Endothelial cell of umbilical vein (primary cell): ENCODE measurements at regions not wholly inside any gene's neighbourhood (a gene's known extent, or its start where the extent isn't known, plus 50 kb on each side); places are given as distances from the start of the nearest gene placed in this dataset.

ENCODE experiments used
- BruUV-seq: library from RNA; stranded (reverse); fragments of 400-500 nt; replicated peaks from 2 replicates; lab custom pipeline; 2021; lab: Mats Ljungman, UMichigan
- CTCF ChIA-PET: fragments of 300-600, 350-600 bp; sonication (Branson Sonifier 250); formaldehyde crosslinking; loops from one replicate; lab custom pipeline; 2021; ENCODE audit warnings: antibody characterized with exemption, inconsistent platforms; lab: Charles Lee
- POLR2A ChIA-PET: fragments of 300-600, 350-600 bp; sonication (Branson Sonifier 250); formaldehyde crosslinking; loops from one replicate; lab custom pipeline; 2021; ENCODE audit warnings: antibody characterized with exemption, inconsistent platforms; lab: Charles Lee
- DNase-seq: peaks from one replicate; pipeline ENCODE4 v3.0.0-alpha.2; 2011; ENCODE audit warnings: low read depth, low spot score
- FAIRE-seq: peaks from 2 replicates; lab custom pipeline; 2011; peaks lifted over from hg19 to GRCh38; lab: Jason Lieb, UNC
- H2AFZ ChIP-seq: 2 replicates; pipeline ENCODE4 v1.6.0; 2012; ENCODE audit warnings: low read depth, low read length, control low read depth, inconsistent platforms
- H3K27ac ChIP-seq: 2 replicates; pipeline ENCODE4 v1.5.1; 2011; ENCODE audit warnings: low read depth, mild to moderate bottlenecking, control low read depth, low read length, moderate library complexity; ENCODE audit not compliant: insufficient read depth
- H3K27me3 ChIP-seq, 2 experiments: 2 replicates each; pipeline versions ENCODE4 v1.6.0 to v1.6.1; 2011; ENCODE audit warnings: low read length in 2 of 2, mixed read lengths in 1 of 2; ENCODE audit not compliant: control insufficient read depth in 2 of 2, insufficient read depth in 2 of 2
- H3K36me3 ChIP-seq, 2 experiments: 2 replicates in 1 of 2; 3 replicates in 1 of 2; pipeline ENCODE4 v1.5.1; 2011; ENCODE audit warnings: low read length in 2 of 2, mild to moderate bottlenecking in 1 of 2, moderate library complexity in 1 of 2; ENCODE audit not compliant: control insufficient read depth in 2 of 2, insufficient read depth in 2 of 2; ENCODE audit errors: extremely low read depth in 1 of 2
- H3K4me1 ChIP-seq: 3 replicates; pipeline ENCODE4 v1.5.1; 2011; ENCODE audit warnings: mild to moderate bottlenecking, low read length; ENCODE audit not compliant: control insufficient read depth, insufficient read depth; ENCODE audit errors: extremely low read depth
- H3K4me2 ChIP-seq: 2 replicates; pipeline ENCODE4 v1.6.1; 2011; ENCODE audit warnings: low read length, control low read depth, mixed read lengths; ENCODE audit not compliant: insufficient read depth
- H3K4me3 ChIP-seq, 3 experiments: fragments of 200-600 bp in 1 of 3; sonication (generic), shearing (Covaris generic) in 1 of 3; replicated peaks in 1 of 3; 2 replicates each; pipeline ENCODE4 v1.5.1; 2011 to 2016; ENCODE audit warnings: control low read depth in 3 of 3, low read length in 3 of 3, mild to moderate bottlenecking in 2 of 3, inconsistent platforms in 1 of 3, low read depth in 1 of 3, moderate library complexity in 1 of 3; ENCODE audit not compliant: insufficient read depth in 1 of 3
- H3K79me2 ChIP-seq: 2 replicates; pipeline ENCODE4 v1.6.0; 2012; ENCODE audit warnings: low read length, inconsistent platforms; ENCODE audit not compliant: control insufficient read depth, insufficient read depth
- H3K9ac ChIP-seq: replicated peaks from 2 replicates; pipeline ENCODE3; 2011; ENCODE audit warnings: low read length, control low read depth; ENCODE audit not compliant: insufficient read depth; ENCODE audit errors: extremely low read depth
- H3K9me1 ChIP-seq: replicated peaks from 3 replicates; pipeline ENCODE4 v1.6.0; 2011; ENCODE audit warnings: mild to moderate bottlenecking, low read length; ENCODE audit not compliant: control insufficient read depth, insufficient read depth; ENCODE audit errors: extremely low read depth
- H3K9me3 ChIP-seq: replicated peaks from 2 replicates; pipeline ENCODE4 v1.5.1; 2012; ENCODE audit warnings: low read length, inconsistent platforms; ENCODE audit not compliant: control insufficient read depth, insufficient read depth
- H4K20me1 ChIP-seq: replicated peaks from 2 replicates; pipeline ENCODE3; 2011; ENCODE audit warnings: mild to moderate bottlenecking, low read length; ENCODE audit not compliant: control insufficient read depth, insufficient read depth; ENCODE audit errors: extremely low read depth
- CTCF ChIP-seq, 2 donors: IDR thresholded peaks; 1 replicate in 1 of 2; 2 replicates in 1 of 2; pipeline ENCODE4 v1.5.1; 2011; ENCODE audit warnings: low read length in 2 of 2, mild to moderate bottlenecking in 2 of 2, moderate library complexity in 2 of 2, control low read depth in 1 of 2, inconsistent platforms in 1 of 2, low read depth in 1 of 2; ENCODE audit not compliant: insufficient read depth in 1 of 2; ENCODE audit errors: extremely low read depth in 1 of 2
- EZH2 ChIP-seq: IDR thresholded peaks from 2 replicates; pipeline ENCODE4 v1.6.1; 2012; ENCODE audit warnings: borderline replicate concordance, low read depth, mild to moderate bottlenecking, moderate library complexity, low read length, inconsistent platforms; ENCODE audit not compliant: severe bottlenecking
- FOS ChIP-seq: IDR thresholded peaks from 2 replicates; pipeline ENCODE4 v1.6.1; 2011; ENCODE audit warnings: mild to moderate bottlenecking, low read length, moderate library complexity, borderline replicate concordance; ENCODE audit not compliant: insufficient read depth
- GATA2 ChIP-seq: IDR thresholded peaks from 2 replicates; pipeline ENCODE4 v1.7.0; 2011; ENCODE audit warnings: low read depth, mild to moderate bottlenecking, moderate library complexity, mixed read lengths, low read length; ENCODE audit not compliant: insufficient read length, insufficient read depth
- JUN ChIP-seq: IDR thresholded peaks from 2 replicates; pipeline ENCODE4 v1.6.1; 2011; ENCODE audit warnings: borderline replicate concordance, low read depth; ENCODE audit not compliant: insufficient read length, insufficient read depth
- MAX ChIP-seq: IDR thresholded peaks from 2 replicates; pipeline ENCODE4 v1.6.1; 2011; ENCODE audit not compliant: insufficient read depth, insufficient read length
- MYC ChIP-seq: IDR thresholded peaks from one replicate; pipeline ENCODE4 v1.6.1; 2011; ENCODE audit warnings: mild to moderate bottlenecking, low read depth, low read length
- POLR2A ChIP-seq: IDR thresholded peaks from 2 replicates; pipeline ENCODE4 v1.6.1; 2012; ENCODE audit warnings: low read depth, mild to moderate bottlenecking, control low read depth, low read length
- POLR2AphosphoS5 ChIP-seq: IDR thresholded peaks from 2 replicates; pipeline ENCODE4 v1.6.1; 2012; ENCODE audit warnings: low read depth, mild to moderate bottlenecking, control low read depth, low read length, moderate library complexity; ENCODE audit not compliant: insufficient read depth
- dilution Hi-C: fragments of 300-500 bp; cut with MboI; formaldehyde crosslinking; loops from one replicate; pipeline ENCODE4 v1.15.0; 2019; ENCODE audit warnings: low sequenced_read_pairs; ENCODE audit not compliant: extremely low pct_ligation_motif_present
- intact Hi-C: fragments of 100-400 bp; cut with micrococcal nuclease; formaldehyde crosslinking; loops from one replicate; pipeline ENCODE4 v1.10.0; 2022

DNA sequence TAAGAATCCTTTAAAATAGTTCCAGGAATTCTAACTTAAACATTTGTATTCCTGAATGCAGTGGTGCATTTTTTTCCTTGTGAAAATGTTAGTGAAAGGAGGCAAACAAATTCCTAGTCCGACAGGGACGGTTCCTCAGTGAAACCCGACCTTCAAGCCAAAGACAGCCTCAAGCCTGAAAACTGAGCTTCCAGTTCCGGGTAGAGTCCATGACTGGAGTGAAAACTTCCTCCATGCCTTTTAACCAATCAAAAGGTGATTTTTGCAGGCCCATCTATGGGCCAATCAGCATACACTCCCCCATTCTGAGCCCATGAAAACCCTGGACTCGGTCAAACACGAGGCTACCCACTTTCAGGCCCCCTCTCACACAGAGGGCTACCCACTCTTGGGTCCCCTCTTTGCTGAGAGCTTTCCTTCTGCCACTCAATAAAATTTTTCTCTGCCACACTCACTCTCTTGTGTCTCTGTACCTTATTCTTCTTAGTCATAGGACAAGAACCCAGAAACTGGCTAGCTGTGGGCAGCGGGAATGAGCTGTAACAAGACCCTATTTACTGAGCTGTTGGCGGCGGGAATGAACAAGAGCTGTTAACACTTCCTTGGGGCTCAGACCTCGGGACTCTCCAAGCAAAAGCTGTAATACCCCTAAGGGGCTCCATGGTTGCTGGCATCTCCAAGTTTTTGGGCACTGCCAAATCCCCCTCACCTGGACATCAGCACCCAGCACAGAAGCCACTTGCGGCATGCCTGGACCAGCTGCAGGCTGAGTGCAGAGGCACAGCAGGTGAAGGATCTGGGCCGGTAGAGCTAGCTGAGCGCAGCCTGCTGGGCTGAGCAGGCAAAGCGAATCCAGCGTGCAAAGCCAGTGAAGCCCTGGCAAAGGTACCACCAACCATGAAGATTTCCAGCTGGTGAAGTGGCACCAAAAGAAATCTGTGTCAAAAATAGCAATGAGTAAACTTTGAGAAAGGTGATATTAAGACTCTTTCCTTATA is 598.8 kb downstream of the MCTP2 start:
- no peaks in the 10 kb centered on the region for H3K79me2 ChIP-seq
- H3K9me3 ChIP-seq: no peaks in the 10 kb centered on the region
- dilution Hi-C loops: no loop called here
- no peaks in the 10 kb centered on the region for H3K9me1 ChIP-seq
- TF ChIP-seq GATA2: no peak
- no peak for TF ChIP-seq MYC
- TF ChIP-seq POLR2AphosphoS5: no peak
- no peak for TF ChIP-seq FOS
- no peak for TF ChIP-seq EZH2
- no peak for TF ChIP-seq MAX
- no peak for TF ChIP-seq JUN
- TF ChIP-seq POLR2A: no peak
- no peak for TF ChIP-seq CTCF (IDR thresholded peaks at IDR 0.05; ENCODE audit: extremely low read depth in 1 of 2, insufficient read depth in 1 of 2, low read depth in 1 of 2, low read length in 2 of 2)
- no peak overlapping the region for H3K4me3 ChIP-seq
- no peaks in the 10 kb centered on the region for H3K4me1 ChIP-seq
- FAIRE-seq (no peak), DNase-seq (no peak)
- H2AFZ ChIP-seq: no peak overlapping the region
- POLR2A ChIA-PET: no interaction called here
- no peaks in the 10 kb centered on the region for H4K20me1 ChIP-seq
- BruUV-seq: no TSS peak
- no peak overlapping the region for H3K9ac ChIP-seq
- H3K36me3 ChIP-seq: no peaks in the 10 kb centered on the region
- CTCF ChIA-PET: interaction anchor here (1.1 kb wide), 2 partner anchors 10 to 11 kb away, joined by 3 to 4 read pairs; no protein-coding TSS in a partner anchor
- no peak overlapping the region for H3K4me2 ChIP-seq
- H3K27me3 ChIP-seq: no peaks in the 10 kb centered on the region
- H3K27ac ChIP-seq: no peak overlapping the region
- intact Hi-C loops: no loop called here
